ENCODE measurements at regions not wholly inside any gene's neighbourhood (a gene's known extent, or its start where the extent isn't known, plus 50 kb on each side); places are given as distances from the start of the nearest gene placed in this dataset.
"Not testable (repeated sequence)": the region's sequence is repeated elsewhere in the genome, so short reads cannot be mapped to it uniquely, and the experiment has no call there.

DNA sequence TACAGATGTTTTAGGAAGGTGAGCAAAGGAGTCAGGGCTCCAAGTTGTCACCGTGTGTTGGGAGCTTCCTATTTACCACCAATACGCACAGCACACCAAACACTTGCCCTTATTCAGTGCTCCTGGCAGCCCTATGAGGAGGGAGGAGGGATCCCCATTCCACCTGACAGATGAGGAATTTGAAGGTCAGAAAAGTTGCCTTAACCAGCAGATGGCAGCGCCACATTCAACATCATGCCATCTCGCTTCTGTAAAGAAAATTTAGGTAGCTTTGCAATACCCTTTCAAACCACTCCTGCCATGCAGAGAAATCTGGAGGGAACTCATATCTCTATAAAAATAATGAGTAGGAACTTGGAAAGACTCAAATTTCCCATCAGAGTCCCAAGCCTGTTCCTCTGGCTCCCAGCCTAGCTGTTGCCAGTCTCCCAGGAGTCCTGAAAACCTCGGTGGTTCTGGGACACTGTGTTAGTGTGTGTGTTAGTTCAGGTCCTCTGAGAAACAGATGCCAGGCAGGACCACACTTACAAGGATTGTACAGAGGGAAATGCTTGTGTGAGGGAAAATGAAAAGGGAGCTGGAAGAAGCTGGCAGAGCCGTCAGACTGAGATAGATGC lies 410.5 kb downstream of the MED13L start:
- in situ Hi-C loops (cut with HindIII; ENCODE audit: low sequenced_read_pairs): no loop called here
- DNase-seq (ENCODE audit: low read depth, low spot score): no peak
- TF ChIP-seq CTCF (IDR thresholded peaks at IDR 0.05; ENCODE audit: low read depth, low read length): no peak
- no peak overlapping the region for H3K4me3 ChIP-seq (ENCODE audit: low read depth, low read length)

DNA sequence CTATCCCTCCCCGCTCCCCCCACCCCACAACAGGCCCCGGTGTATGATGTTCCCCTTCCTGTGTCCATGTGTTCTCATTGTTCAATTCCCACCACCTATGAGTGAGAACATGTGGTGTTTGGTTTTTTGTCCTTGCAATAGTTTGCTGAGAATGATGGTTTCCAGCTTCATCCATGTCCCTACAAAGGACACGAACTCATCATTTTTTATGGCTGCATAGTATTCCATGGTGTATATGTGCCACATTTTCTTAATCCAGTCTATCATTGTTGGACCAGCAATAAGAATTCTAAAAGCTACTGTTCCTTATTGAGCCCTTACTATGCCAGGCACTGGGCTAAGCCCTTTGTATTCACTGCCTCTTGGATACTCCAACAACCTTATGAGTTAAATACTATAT lies 411.2 kb downstream of the MED13L start:
- H3K4me3 ChIP-seq (ENCODE audit: low read depth, low read length); DNase-seq (ENCODE audit: low read depth, low spot score); in situ Hi-C loops (cut with HindIII; ENCODE audit: low sequenced_read_pairs): not testable (repeated sequence)

- H3K4me3 ChIP-seq (ENCODE audit: low read depth, low read length): no peak overlapping the region
- in situ Hi-C loops (cut with HindIII; ENCODE audit: low sequenced_read_pairs): no loop called here
- no peak for TF ChIP-seq CTCF (IDR thresholded peaks at IDR 0.05; ENCODE audit: low read depth, low read length)
- DNase-seq (ENCODE audit: low read depth, low spot score): no peak
Observed at GRCh38 chr12:115864396-115864795, 413.1 kb downstream of the MED13L start.

DNA sequence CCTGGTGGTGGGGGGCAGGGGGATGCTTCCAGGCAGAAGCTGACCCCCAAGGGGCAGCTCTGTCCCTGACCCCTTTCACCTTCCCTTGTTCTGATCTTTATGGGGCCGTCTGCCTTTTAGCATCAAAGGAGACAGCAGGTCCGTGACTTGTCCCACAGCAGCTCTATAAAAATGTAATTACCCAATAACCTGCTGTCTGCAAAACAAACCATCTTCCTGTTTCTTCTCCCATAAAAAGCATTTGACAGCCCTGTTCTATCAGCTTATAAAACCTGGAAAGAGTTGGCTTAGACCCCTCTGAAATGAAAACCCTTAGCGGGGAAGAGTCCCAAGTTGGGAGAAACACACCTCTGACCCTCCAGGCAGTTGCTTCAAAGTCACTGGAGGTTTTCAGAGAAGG lies 416.9 kb downstream of the MED13L start:
- no peak for TF ChIP-seq CTCF (IDR thresholded peaks at IDR 0.05; ENCODE audit: low read depth, low read length)
- no peak overlapping the region for H3K4me3 ChIP-seq (ENCODE audit: low read depth, low read length)
- DNase-seq (ENCODE audit: low read depth, low spot score): no peak
- in situ Hi-C loops (cut with HindIII; ENCODE audit: low sequenced_read_pairs): no loop called here

DNA sequence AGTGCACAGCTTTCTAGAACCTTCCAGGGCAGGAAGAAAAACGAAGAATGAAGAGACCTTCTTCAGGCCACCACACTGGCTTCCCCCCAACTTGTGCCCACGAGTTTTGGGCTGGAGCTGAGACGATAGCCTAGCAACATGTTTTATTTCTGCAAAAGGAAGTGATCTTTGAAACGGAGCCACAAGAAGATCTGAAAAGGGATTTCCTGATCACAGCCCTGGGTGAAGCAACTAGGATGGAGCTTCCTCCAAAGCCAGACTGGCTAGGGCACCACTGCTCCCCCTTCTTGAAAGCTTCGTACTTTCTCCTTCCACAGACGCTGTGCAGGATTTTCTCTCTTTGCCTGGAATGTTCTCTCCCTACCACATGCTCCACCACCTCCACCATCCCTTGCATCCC lies 418.3 kb downstream of the MED13L start:
- no peak for TF ChIP-seq CTCF (IDR thresholded peaks at IDR 0.05; ENCODE audit: low read depth, low read length)
- no peak overlapping the region for H3K4me3 ChIP-seq (ENCODE audit: low read depth, low read length)
- in situ Hi-C loops (cut with HindIII; ENCODE audit: low sequenced_read_pairs): no loop called here
- no peak for DNase-seq (ENCODE audit: low read depth, low spot score)

- no peak for DNase-seq (ENCODE audit: low read depth, low spot score)
- in situ Hi-C loops (cut with HindIII; ENCODE audit: low sequenced_read_pairs): no loop called here
- H3K4me3 ChIP-seq (ENCODE audit: low read depth, low read length): no peak overlapping the region
- no peak for TF ChIP-seq CTCF (IDR thresholded peaks at IDR 0.05; ENCODE audit: low read depth, low read length)
Observed at GRCh38 chr12:115857923-115858322, 419.6 kb downstream of the MED13L start.

- TF ChIP-seq CTCF (IDR thresholded peaks at IDR 0.05; ENCODE audit: low read depth, low read length): no peak
- DNase-seq (ENCODE audit: low read depth, low spot score): no peak
- H3K4me3 ChIP-seq (ENCODE audit: low read depth, low read length): no peak overlapping the region
- in situ Hi-C loops (cut with HindIII; ENCODE audit: low sequenced_read_pairs): no loop called here
Observed at GRCh38 chr12:115857160-115857920, 420.2 kb downstream of the MED13L start.

All from astrocyte of the spinal cord (primary cell).